Uterus (tissue), 3 donors: ENCODE measurements at regions not wholly inside any gene's neighbourhood (a gene's known extent, or its start where the extent isn't known, plus 50 kb on each side); places are given as distances from the start of the nearest gene placed in this dataset.
"Not testable (repeated sequence)": the region's sequence is repeated elsewhere in the genome, so short reads cannot be mapped to it uniquely, and the experiment has no call there.

ENCODE experiments used
- DNase-seq, 2 donors: peaks; one replicate each; pipeline ENCODE4 v3.0.0-alpha.2; 2019 to 2020
- H3K27ac ChIP-seq, 2 donors: fragments of 200-600 bp; sonication (generic); 1 replicate in 1 of 2; 2 replicates in 1 of 2; pipeline ENCODE4 v1.5.1; 2016 to 2018
- H3K27me3 ChIP-seq, 2 donors: fragments of 200-600 bp; sonication (generic); one replicate each; pipeline ENCODE4 v1.5.1; 2018 to 2019; ENCODE audit warnings: control low read depth in 1 of 2
- H3K36me3 ChIP-seq, 2 donors: fragments of 200-600 bp; sonication (generic); one replicate each; pipeline ENCODE4 v1.5.1; 2019; ENCODE audit warnings: control low read depth in 1 of 2
- H3K4me1 ChIP-seq, 2 donors: fragments of 200-600 bp; sonication (generic); one replicate each; pipeline ENCODE4 v1.5.1; 2018 to 2019; ENCODE audit warnings: control low read depth in 1 of 2
- H3K4me3 ChIP-seq, 2 donors: fragments of 200-600 bp; sonication (generic); 1 replicate in 1 of 2; 2 replicates in 1 of 2; pipeline ENCODE4 v1.5.1; 2018 to 2019; ENCODE audit warnings: mild to moderate bottlenecking in 1 of 2
- H3K9me3 ChIP-seq, 2 donors: fragments of 200-600 bp; sonication (generic); one replicate each; pipeline ENCODE4 v1.5.1; 2019; ENCODE audit warnings: control low read depth in 1 of 2
- CTCF ChIP-seq, 4 experiments: fragments of 200-600 bp in 2 of 4; fragments of 450-650 bp in 2 of 4; sonication (generic) in 2 of 4; IDR thresholded peaks; one replicate each; pipeline ENCODE4 v1.5.1; 2016 to 2019; ENCODE audit warnings: antibody characterized with exemption in 4 of 4, mild to moderate bottlenecking in 2 of 4, moderate library complexity in 1 of 4
- POLR2A ChIP-seq, 2 donors: fragments of 450-650 bp; IDR thresholded peaks; one replicate each; pipeline ENCODE4 v1.6.1; 2016; ENCODE audit warnings: antibody characterized with exemption in 2 of 2, mild to moderate bottlenecking in 1 of 2, moderate library complexity in 1 of 2
- intact Hi-C: fragments of 100-400 bp; cut with DNase I; formaldehyde crosslinking; loops from one replicate; pipeline ENCODE4 v1.15.1; 2023; ENCODE audit warnings: low total_unique reads
- donor health status: DM: yes; HTN: yes; CAD: no.

GRCh38 chr11:23314162-23314561, 453.9 kb upstream of the CCDC179 start:
- H3K9me3 ChIP-seq: no peaks in the 10 kb centered on the region
- intact Hi-C loops: no loop called here

GRCh38 chr11:23315286-23315685, 455.0 kb upstream of the CCDC179 start:
- H3K36me3 ChIP-seq: no peaks in the 10 kb centered on the region
- H3K27ac ChIP-seq: no peak overlapping the region
- intact Hi-C loops: no loop called here

More at GRCh38 chr11:23314162-23314561, 453.9 kb upstream of the CCDC179 start:
- Histone ChIP-seq H3K36me3 (no peaks in the 10 kb centered on the region), H3K27ac (no peak overlapping the region), H3K27me3 (no peaks in the 10 kb centered on the region), H3K4me3 (no peak overlapping the region), H3K4me1 (no peaks in the 10 kb centered on the region)
- TF ChIP-seq CTCF (IDR thresholded peaks at IDR 0.05): no peak
- TF ChIP-seq POLR2A (IDR thresholded peaks at IDR 0.05): no peak
- DNase-seq: no peak

GRCh38 chr11:23317816-23318215, 457.5 kb upstream of the CCDC179 start:
- Histone ChIP-seq H3K27ac (no peak overlapping the region), H3K36me3 (no peaks in the 10 kb centered on the region), H3K4me1 (no peaks in the 10 kb centered on the region), H3K4me3 (no peak overlapping the region), H3K27me3 (no peaks in the 10 kb centered on the region), H3K9me3 (no peaks in the 10 kb centered on the region)
- no peak for DNase-seq
- intact Hi-C loops: no loop called here
- no peak for TF ChIP-seq CTCF (IDR thresholded peaks at IDR 0.05)
- no peak for TF ChIP-seq POLR2A (IDR thresholded peaks at IDR 0.05)

More at GRCh38 chr11:23315286-23315685, 455.0 kb upstream of the CCDC179 start:
- Histone ChIP-seq H3K4me3 (no peak overlapping the region), H3K4me1 (no peaks in the 10 kb centered on the region), H3K27me3 (no peaks in the 10 kb centered on the region), H3K9me3 (no peaks in the 10 kb centered on the region)
- no peak for DNase-seq
- TF ChIP-seq CTCF (IDR thresholded peaks at IDR 0.05): no peak
- TF ChIP-seq POLR2A (IDR thresholded peaks at IDR 0.05): no peak

GRCh38 chr11:23318670-23319069, 458.4 kb upstream of the CCDC179 start:
- no peaks in the 10 kb centered on the region for H3K36me3 ChIP-seq
- H3K27me3 ChIP-seq: no peaks in the 10 kb centered on the region
- H3K9me3 ChIP-seq: no peaks in the 10 kb centered on the region
- no peaks in the 10 kb centered on the region for H3K4me1 ChIP-seq
- intact Hi-C loops: no loop called here
- DNase-seq: no peak
- H3K27ac ChIP-seq: no peak overlapping the region
- TF ChIP-seq POLR2A (IDR thresholded peaks at IDR 0.05): no peak
- TF ChIP-seq CTCF (IDR thresholded peaks at IDR 0.05): no peak
- H3K4me3 ChIP-seq: no peak overlapping the region

GRCh38 chr11:23320131-23320530, 459.9 kb upstream of the CCDC179 start:
- Histone ChIP-seq H3K27me3 (no peaks in the 10 kb centered on the region), H3K9me3 (no peaks in the 10 kb centered on the region), H3K4me3 (no peak overlapping the region), H3K4me1 (no peaks in the 10 kb centered on the region), H3K36me3 (no peaks in the 10 kb centered on the region), H3K27ac (no peak overlapping the region)
- TF ChIP-seq CTCF (IDR thresholded peaks at IDR 0.05) (no peak), POLR2A (IDR thresholded peaks at IDR 0.05) (no peak)
- intact Hi-C loops: no loop called here
- no peak for DNase-seq

GRCh38 chr11:23335586-23335985, 475.3 kb upstream of the CCDC179 start:
- H3K36me3 ChIP-seq, DNase-seq, intact Hi-C loops, H3K27ac ChIP-seq, H3K27me3 ChIP-seq, H3K9me3 ChIP-seq, H3K4me3 ChIP-seq, H3K4me1 ChIP-seq: not testable (repeated sequence)
